K562 (cell line): ENCODE measurements at regions not wholly inside any gene's neighbourhood (a gene's known extent, or its start where the extent isn't known, plus 50 kb on each side); places are given as distances from the start of the nearest gene placed in this dataset.

Source experiments
- RFX5 ChIP-seq: IDR thresholded peaks from 2 replicates; pipeline ENCODE4 v1.6.1; 2011; ENCODE audit warnings: low read depth, mild to moderate bottlenecking, improper control_type of control experiment, low read length
- ZNF224 ChIP-seq: sonication (generic); formaldehyde crosslinking; IDR thresholded peaks from 2 replicates; pipeline ENCODE4 v1.8.0; 2022; ENCODE audit warnings: mild to moderate bottlenecking, missing genetic modification reagents
- ZNF398 ChIP-seq: fragments of 250-450 bp; sonication (Bioruptor Pico); IDR thresholded peaks from 2 replicates; pipeline ENCODE4 v1.8.0; 2021; ENCODE audit warnings: moderate library complexity, mild to moderate bottlenecking, inconsistent platforms
- ZNF592 ChIP-seq: fragments of 450-650 bp; IDR thresholded peaks from 2 replicates; pipeline ENCODE4 v1.6.1; 2017; ENCODE audit warnings: antibody characterized with exemption, mild to moderate bottlenecking
- TF ChIP-seq, protein P1 (sequence below): sonication (generic); formaldehyde crosslinking; IDR thresholded peaks from 2 replicates; pipeline ENCODE4 v1.8.0; 2023; ENCODE audit warnings: mild to moderate bottlenecking, missing genetic modification reagents

DNA sequence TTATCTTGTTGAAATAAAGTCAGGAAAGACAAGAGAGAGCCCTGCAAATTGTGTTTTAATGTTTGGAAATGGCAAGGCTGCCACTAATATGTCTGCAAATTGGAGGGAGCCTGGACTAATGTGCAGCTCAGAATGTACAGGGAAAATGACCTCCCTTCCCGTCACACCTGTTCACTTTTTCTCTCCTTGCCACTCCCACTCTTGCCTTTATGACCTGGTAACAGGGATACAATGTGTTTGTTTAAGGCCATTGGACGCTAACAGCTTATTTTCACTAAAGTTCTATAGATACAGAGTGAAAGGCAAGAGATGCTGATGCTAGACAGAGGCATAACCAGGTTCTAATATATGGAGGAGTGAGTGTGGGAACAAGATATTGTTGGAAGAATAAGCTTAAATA, 203.9 kb downstream of the RAB38 start (continued):
- TF ChIP-seq ZNF592 (no peak), ZNF398 (CRISPR knock-in tag) (no peak), ZNF224 (CRISPR knock-in tag) (no peak), RFX5 (no peak)
- TF ChIP-seq, protein P1, sequence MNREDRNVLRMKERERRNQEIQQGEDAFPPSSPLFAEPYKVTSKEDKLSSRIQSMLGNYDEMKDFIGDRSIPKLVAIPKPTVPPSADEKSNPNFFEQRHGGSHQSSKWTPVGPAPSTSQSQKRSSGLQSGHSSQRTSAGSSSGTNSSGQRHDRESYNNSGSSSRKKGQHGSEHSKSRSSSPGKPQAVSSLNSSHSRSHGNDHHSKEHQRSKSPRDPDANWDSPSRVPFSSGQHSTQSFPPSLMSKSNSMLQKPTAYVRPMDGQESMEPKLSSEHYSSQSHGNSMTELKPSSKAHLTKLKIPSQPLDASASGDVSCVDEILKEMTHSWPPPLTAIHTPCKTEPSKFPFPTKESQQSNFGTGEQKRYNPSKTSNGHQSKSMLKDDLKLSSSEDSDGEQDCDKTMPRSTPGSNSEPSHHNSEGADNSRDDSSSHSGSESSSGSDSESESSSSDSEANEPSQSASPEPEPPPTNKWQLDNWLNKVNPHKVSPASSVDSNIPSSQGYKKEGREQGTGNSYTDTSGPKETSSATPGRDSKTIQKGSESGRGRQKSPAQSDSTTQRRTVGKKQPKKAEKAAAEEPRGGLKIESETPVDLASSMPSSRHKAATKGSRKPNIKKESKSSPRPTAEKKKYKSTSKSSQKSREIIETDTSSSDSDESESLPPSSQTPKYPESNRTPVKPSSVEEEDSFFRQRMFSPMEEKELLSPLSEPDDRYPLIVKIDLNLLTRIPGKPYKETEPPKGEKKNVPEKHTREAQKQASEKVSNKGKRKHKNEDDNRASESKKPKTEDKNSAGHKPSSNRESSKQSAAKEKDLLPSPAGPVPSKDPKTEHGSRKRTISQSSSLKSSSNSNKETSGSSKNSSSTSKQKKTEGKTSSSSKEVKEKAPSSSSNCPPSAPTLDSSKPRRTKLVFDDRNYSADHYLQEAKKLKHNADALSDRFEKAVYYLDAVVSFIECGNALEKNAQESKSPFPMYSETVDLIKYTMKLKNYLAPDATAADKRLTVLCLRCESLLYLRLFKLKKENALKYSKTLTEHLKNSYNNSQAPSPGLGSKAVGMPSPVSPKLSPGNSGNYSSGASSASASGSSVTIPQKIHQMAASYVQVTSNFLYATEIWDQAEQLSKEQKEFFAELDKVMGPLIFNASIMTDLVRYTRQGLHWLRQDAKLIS (CRISPR knock-in tag): no peak
